SHP77 (cell line): ENCODE measurements at regions not wholly inside any gene's neighbourhood (a gene's known extent, or its start where the extent isn't known, plus 50 kb on each side); places are given as distances from the start of the nearest gene placed in this dataset.

Experiments used
- DNase-seq, 2 experiments: peaks; one replicate each; lab custom pipeline; 2025; lab: John Stamatoyannopoulos, UW

GRCh38 chr9:78725503-78725902, 428.6 kb downstream of the PSAT1 start:
- no peak for DNase-seq

GRCh38 chr9:78745331-78745730, 448.4 kb downstream of the PSAT1 start:
- DNase-seq = no peak

GRCh38 chr9:78746010-78746409, 449.1 kb downstream of the PSAT1 start:
- DNase-seq = no peak

GRCh38 chr9:78753039-78753438, 456.1 kb downstream of the PSAT1 start:
- DNase-seq = no peak

- DNase-seq = no peak
Observed at GRCh38 chr9:78756813-78757510, 460.0 kb downstream of the PSAT1 start.

GRCh38 chr9:78763424-78763823, 466.5 kb downstream of the PSAT1 start:
- no peak for DNase-seq

GRCh38 chr9:78765861-78766260, 468.9 kb downstream of the PSAT1 start:
- DNase-seq = no peak

- DNase-seq = no peak
Observed at GRCh38 chr9:78767490-78767889, 470.6 kb downstream of the PSAT1 start.

- no peak for DNase-seq
Observed at GRCh38 chr9:78769690-78770089, 472.8 kb downstream of the PSAT1 start.

GRCh38 chr9:78775211-78775610, 478.3 kb downstream of the PSAT1 start:
- no peak for DNase-seq

- DNase-seq = no peak
Observed at GRCh38 chr9:78775696-78776295, 478.9 kb downstream of the PSAT1 start.

GRCh38 chr9:78777747-78778146, 480.8 kb downstream of the PSAT1 start:
- no peak for DNase-seq

- DNase-seq = no peak
Observed at GRCh38 chr9:78778318-78778717, 481.4 kb downstream of the PSAT1 start.

GRCh38 chr9:78778861-78779374, 482.0 kb downstream of the PSAT1 start:
- DNase-seq = no peak

GRCh38 chr9:78781681-78782080, 484.8 kb downstream of the PSAT1 start:
- DNase-seq = no peak

- DNase-seq = no peak
Observed at GRCh38 chr9:78782234-78782633, 485.3 kb downstream of the PSAT1 start.

GRCh38 chr9:78782858-78783257, 485.9 kb downstream of the PSAT1 start:
- no peak for DNase-seq

- DNase-seq = no peak
Observed at GRCh38 chr9:78783743-78784142, 486.8 kb downstream of the PSAT1 start.

- DNase-seq = no peak
Observed at GRCh38 chr9:78786794-78787193, 489.9 kb downstream of the PSAT1 start.

GRCh38 chr9:78788101-78788500, 491.2 kb downstream of the PSAT1 start:
- no peak for DNase-seq

- no peak for DNase-seq
Observed at GRCh38 chr9:78791779-78792178, 494.9 kb downstream of the PSAT1 start.

- DNase-seq = no peak
Observed at GRCh38 chr9:78792745-78793144, 495.8 kb downstream of the PSAT1 start.

- no peak for DNase-seq
Observed at GRCh38 chr9:78805771-78806170, 508.8 kb downstream of the PSAT1 start.
